ENCODE measurements at regions not wholly inside any gene's neighbourhood (a gene's known extent, or its start where the extent isn't known, plus 50 kb on each side); places are given as distances from the start of the nearest gene placed in this dataset.

- TF ChIP-seq REST (IDR thresholded peaks at IDR 0.05; ENCODE audit: low read depth): no peak
- TF ChIP-seq POLR2A (IDR thresholded peaks at IDR 0.05; ENCODE audit: borderline replicate concordance, extremely low read depth, insufficient read depth, insufficient read length): no peak
- no peak for TF ChIP-seq CTCF (IDR thresholded peaks at IDR 0.05 in 2 of 3, conservative IDR thresholded peaks at IDR 0.05 in 1 of 3; ENCODE audit: borderline replicate concordance in 1 of 3, insufficient read depth in 1 of 3, low read depth in 2 of 3, low read length in 2 of 3)
- no peak for TF ChIP-seq ZFX (IDR thresholded peaks at IDR 0.05)
- TF ChIP-seq ZBTB33 (IDR thresholded peaks at IDR 0.05; ENCODE audit: extremely low read depth, insufficient replicate concordance, low read length): no peak
Observed at GRCh38 chr18:57853864-57854263, 50.7 kb upstream of the ATP8B1 start.
